Spleen (tissue), 11 donors: ENCODE measurements at regions not wholly inside any gene's neighbourhood (a gene's known extent, or its start where the extent isn't known, plus 50 kb on each side); places are given as distances from the start of the nearest gene placed in this dataset.

Source experiments
- DNase-seq: peaks from one replicate; pipeline ENCODE4 v3.0.0-alpha.2; 2020
- H3K27ac ChIP-seq, 8 donors: fragments of 200-600 bp; sonication (generic) in 7 of 8; 1 replicate in 4 of 8; 2 replicates in 4 of 8; pipeline versions ENCODE4 v1.5.0 to v1.8.0; 2016 to 2021; ENCODE audit warnings: inconsistent platforms in 4 of 8, mild to moderate bottlenecking in 4 of 8, moderate library complexity in 1 of 8
- H3K27me3 ChIP-seq, 7 donors: fragments of 200-600 bp; sonication (generic) in 6 of 7; replicated peaks in 1 of 7; 1 replicate in 4 of 7; 2 replicates in 3 of 7; pipeline versions ENCODE4 v1.5.0 to v1.8.0; 2016 to 2021; ENCODE audit warnings: inconsistent platforms in 3 of 7, mild to moderate bottlenecking in 1 of 7
- H3K36me3 ChIP-seq, 6 donors: fragments of 200-600 bp; sonication (generic) in 5 of 6; 1 replicate in 4 of 6; 2 replicates in 2 of 6; pipeline versions ENCODE4 v1.5.0 to v1.8.0; 2016 to 2021; ENCODE audit warnings: inconsistent platforms in 2 of 6
- H3K4me1 ChIP-seq, 6 donors: fragments of 200-600 bp; sonication (generic) in 5 of 6; 1 replicate in 3 of 6; 2 replicates in 3 of 6; pipeline versions ENCODE4 v1.5.0 to v1.8.0; 2016 to 2021; ENCODE audit warnings: inconsistent platforms in 3 of 6
- H3K4me3 ChIP-seq, 8 donors: fragments of 200-600 bp; sonication (generic) in 7 of 8; 1 replicate in 4 of 8; 2 replicates in 4 of 8; pipeline versions ENCODE4 v1.5.0 to v1.8.0; 2016 to 2021; ENCODE audit warnings: inconsistent platforms in 4 of 8, mild to moderate bottlenecking in 4 of 8, moderate library complexity in 2 of 8
- H3K9me3 ChIP-seq, 8 donors: fragments of 200-600 bp; sonication (generic) in 7 of 8; 1 replicate in 4 of 8; 2 replicates in 4 of 8; pipeline versions ENCODE4 v1.5.0 to v1.8.0; 2016 to 2021; ENCODE audit warnings: inconsistent platforms in 4 of 8
- POLR2A ChIP-seq, 3 donors: fragments of 450-650 bp; IDR thresholded peaks; one replicate each; pipeline ENCODE4 v1.5.1; 2017; ENCODE audit warnings: antibody characterized with exemption in 3 of 3, mild to moderate bottlenecking in 1 of 3
- POLR2AphosphoS5 ChIP-seq, 3 donors: sonication (generic); formaldehyde crosslinking; IDR thresholded peaks; one replicate each; pipeline ENCODE4 v1.5.1; 2017; ENCODE audit warnings: antibody characterized with exemption in 3 of 3
- WGBS, 5 donors: extraction: QIAGEN DNeasy Blood & Tissue Kit in 3 of 5; methylation state at CpG; one replicate each; pipeline versions ENCODE4 v1.1.5 to v1.1.7; 2013 to 2018; 5-methylcytosine and 5-hydroxymethylcytosine counted together
- intact Hi-C: fragments of 100-400 bp; cut with DNase I; formaldehyde crosslinking; loops from one replicate; pipeline ENCODE4 v1.15.0; 2023; ENCODE audit warnings: low total_unique reads
- TF ChIP-seq, protein P1 (sequence below), 11 experiments: fragments of 200-600 bp in 7 of 11; fragments of 450-650 bp in 4 of 11; sonication (generic) in 4 of 11; IDR thresholded peaks in 8 of 11; conservative IDR thresholded peaks in 3 of 11; 1 replicate in 7 of 11; 2 replicates in 4 of 11; pipeline versions ENCODE4 v1.4.0 to v1.8.0; 2016 to 2021; ENCODE audit warnings: antibody characterized with exemption in 11 of 11, inconsistent platforms in 4 of 11, mild to moderate bottlenecking in 1 of 11
- donor health status: healthy with polysubstance abuse.
- donor health status: DM: no; HTN: no; CAD: no; lungs with moderate emphysema.
- donor health status: DM: no; HTN: no; CAD: no.
- donor health status: Bipolar disorder and iron deficiency.
- donor health status: healthy.
- donor health status: DM: no; HTN: no; CAD: no.
- donor health status: DM: yes; HTN: yes; CAD: no.

GRCh38 chr5:61907995-61908394, 398.0 kb upstream of the KIF2A start:
- WGBS, 5 donors: 88 to 96% (median 93%) methylated on average over 4 of the region's 4 CpGs
- no peak overlapping the region for H3K27ac ChIP-seq

DNA sequence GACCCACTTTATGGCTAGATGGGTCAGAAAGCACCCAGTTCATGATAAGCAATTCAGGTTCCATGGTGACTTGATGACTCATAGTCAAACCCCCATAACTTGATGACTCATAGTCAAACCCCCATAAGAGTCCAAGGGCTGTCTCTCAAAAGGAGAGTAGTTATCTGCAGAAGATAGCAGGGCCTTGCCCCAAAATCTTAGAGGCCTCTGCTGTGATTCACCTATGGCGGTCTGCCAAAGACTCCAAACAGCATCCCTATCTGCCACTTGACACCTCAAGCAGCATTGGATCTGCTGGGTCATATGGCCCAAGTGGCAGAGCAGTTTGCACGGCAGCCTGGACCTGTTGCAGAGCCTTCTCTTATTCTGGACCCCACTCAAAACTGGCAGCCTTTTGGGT, 395.2 kb upstream of the KIF2A start:
- intact Hi-C loops: no loop called here
- no peaks in the 10 kb centered on the region for H3K4me1 ChIP-seq
- H3K27ac ChIP-seq: no peak overlapping the region
- H3K36me3 ChIP-seq: no peaks in the 10 kb centered on the region
- no peak for DNase-seq
- peaks cover 0 to 20% (median 8%) of the 10 kb centered on the region in 8 donors for H3K9me3 ChIP-seq
- H3K4me3 ChIP-seq: no peak overlapping the region
- TF ChIP-seq POLR2AphosphoS5 (IDR thresholded peaks at IDR 0.05) (no peak), POLR2A (IDR thresholded peaks at IDR 0.05) (no peak)
- TF ChIP-seq, protein P1, sequence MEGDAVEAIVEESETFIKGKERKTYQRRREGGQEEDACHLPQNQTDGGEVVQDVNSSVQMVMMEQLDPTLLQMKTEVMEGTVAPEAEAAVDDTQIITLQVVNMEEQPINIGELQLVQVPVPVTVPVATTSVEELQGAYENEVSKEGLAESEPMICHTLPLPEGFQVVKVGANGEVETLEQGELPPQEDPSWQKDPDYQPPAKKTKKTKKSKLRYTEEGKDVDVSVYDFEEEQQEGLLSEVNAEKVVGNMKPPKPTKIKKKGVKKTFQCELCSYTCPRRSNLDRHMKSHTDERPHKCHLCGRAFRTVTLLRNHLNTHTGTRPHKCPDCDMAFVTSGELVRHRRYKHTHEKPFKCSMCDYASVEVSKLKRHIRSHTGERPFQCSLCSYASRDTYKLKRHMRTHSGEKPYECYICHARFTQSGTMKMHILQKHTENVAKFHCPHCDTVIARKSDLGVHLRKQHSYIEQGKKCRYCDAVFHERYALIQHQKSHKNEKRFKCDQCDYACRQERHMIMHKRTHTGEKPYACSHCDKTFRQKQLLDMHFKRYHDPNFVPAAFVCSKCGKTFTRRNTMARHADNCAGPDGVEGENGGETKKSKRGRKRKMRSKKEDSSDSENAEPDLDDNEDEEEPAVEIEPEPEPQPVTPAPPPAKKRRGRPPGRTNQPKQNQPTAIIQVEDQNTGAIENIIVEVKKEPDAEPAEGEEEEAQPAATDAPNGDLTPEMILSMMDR (IDR thresholded peaks at IDR 0.05 in 8 of 11, conservative IDR thresholded peaks at IDR 0.05 in 3 of 11): no peak
- no peaks in the 10 kb centered on the region for H3K27me3 ChIP-seq
- WGBS, 5 donors: 50 to 91% (median 86%) methylated on average over 1 to 2 of the region's 2 CpGs

More at GRCh38 chr5:61907995-61908394, 398.0 kb upstream of the KIF2A start:
- no peak for DNase-seq
- H3K9me3 ChIP-seq: peaks cover 0 to 15% (median 8%) of the 10 kb centered on the region in 8 donors
- H3K36me3 ChIP-seq: no peaks in the 10 kb centered on the region
- no peaks in the 10 kb centered on the region for H3K4me1 ChIP-seq
- no peak overlapping the region for H3K4me3 ChIP-seq
- intact Hi-C loops: no loop called here
- H3K27me3 ChIP-seq: no peaks in the 10 kb centered on the region
- no peak for TF ChIP-seq POLR2A (IDR thresholded peaks at IDR 0.05)
- TF ChIP-seq, protein P1 (IDR thresholded peaks at IDR 0.05 in 8 of 11, conservative IDR thresholded peaks at IDR 0.05 in 3 of 11): no peak
- no peak for TF ChIP-seq POLR2AphosphoS5 (IDR thresholded peaks at IDR 0.05)

- Histone ChIP-seq H3K27ac (no peak overlapping the region), H3K4me1 (no peaks in the 10 kb centered on the region), H3K27me3 (no peaks in the 10 kb centered on the region), H3K36me3 (no peaks in the 10 kb centered on the region), H3K4me3 (no peak overlapping the region), H3K9me3 (peaks cover 0 to 20% (median 8%) of the 10 kb centered on the region in 8 donors)
- intact Hi-C loops: no loop called here
- TF ChIP-seq POLR2A (IDR thresholded peaks at IDR 0.05) (no peak), POLR2AphosphoS5 (IDR thresholded peaks at IDR 0.05) (no peak)
- TF ChIP-seq, protein P1 (IDR thresholded peaks at IDR 0.05 in 8 of 11, conservative IDR thresholded peaks at IDR 0.05 in 3 of 11): no peak
- DNase-seq: no peak
- 93 to 97% (median 94%) methylated on average over 6 of the region's 6 CpGs for WGBS, 5 donors
Observed at GRCh38 chr5:61912559-61912958, 393.4 kb upstream of the KIF2A start.

GRCh38 chr5:61915646-61916045, 390.4 kb upstream of the KIF2A start:
- Histone ChIP-seq H3K9me3 (peaks cover 0 to 20% (median 8%) of the 10 kb centered on the region in 8 donors), H3K27me3 (no peaks in the 10 kb centered on the region), H3K27ac (no peak overlapping the region), H3K4me1 (no peaks in the 10 kb centered on the region), H3K4me3 (no peak overlapping the region), H3K36me3 (no peaks in the 10 kb centered on the region)
- WGBS, 5 donors: 60 to 71% (median 64%) methylated on average over 4 of the region's 4 CpGs
- no peak for DNase-seq
- TF ChIP-seq POLR2AphosphoS5 (IDR thresholded peaks at IDR 0.05): no peak
- TF ChIP-seq, protein P1 (IDR thresholded peaks at IDR 0.05 in 8 of 11, conservative IDR thresholded peaks at IDR 0.05 in 3 of 11): no peak
- no peak for TF ChIP-seq POLR2A (IDR thresholded peaks at IDR 0.05)
- intact Hi-C loops: no loop called here
